ENCODE measurements at regions not wholly inside any gene's neighbourhood (a gene's known extent, or its start where the extent isn't known, plus 50 kb on each side); places are given as distances from the start of the nearest gene placed in this dataset.

GRCh38 chr3:147851062-147851461 is 441.9 kb downstream of the ZIC1 start:
- no peak for DNase-seq (ENCODE audit: low spot score)

GRCh38 chr3:147854542-147854941 is 445.4 kb downstream of the ZIC1 start:
- DNase-seq (ENCODE audit: low spot score) = no peak

DNA sequence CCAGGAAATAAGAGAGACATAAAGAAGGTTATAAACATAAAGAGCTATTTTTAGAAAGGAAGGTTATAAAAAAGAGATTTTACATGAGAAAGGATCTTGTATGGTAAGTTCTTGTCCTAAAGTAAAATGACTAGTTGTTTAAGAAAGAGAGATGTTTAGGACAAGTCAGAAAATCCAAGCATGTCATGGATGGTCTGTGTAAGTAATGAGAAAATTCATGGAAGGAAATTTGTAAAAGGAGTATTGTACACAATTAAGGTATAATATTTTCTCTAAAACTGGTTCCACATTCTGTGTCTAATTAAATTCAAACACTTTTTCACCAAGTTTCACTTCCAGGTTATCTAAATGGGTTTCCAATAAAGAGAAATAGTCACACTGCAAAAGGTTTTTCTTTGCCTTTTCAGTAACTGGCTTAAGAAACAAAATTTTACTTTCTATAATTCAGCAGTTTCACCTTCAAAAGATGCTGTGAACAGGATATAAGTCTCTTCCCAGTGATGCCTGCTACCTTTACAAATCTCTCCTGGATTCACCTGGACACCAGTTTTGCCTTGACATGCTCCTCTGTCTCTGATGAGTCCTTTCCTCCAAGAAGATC is 455.7 kb downstream of the ZIC1 start:
- no peak for DNase-seq (ENCODE audit: low spot score)

- peak; percentile 50 for DNase-seq (ENCODE audit: low spot score)
These were observed 457.4 kb downstream of the ZIC1 start for GRCh38 chr3:147866561-147866960.

- DNase-seq (ENCODE audit: low spot score) = no peak
These were observed 463.4 kb downstream of the ZIC1 start for GRCh38 chr3:147872568-147872967.

DNA sequence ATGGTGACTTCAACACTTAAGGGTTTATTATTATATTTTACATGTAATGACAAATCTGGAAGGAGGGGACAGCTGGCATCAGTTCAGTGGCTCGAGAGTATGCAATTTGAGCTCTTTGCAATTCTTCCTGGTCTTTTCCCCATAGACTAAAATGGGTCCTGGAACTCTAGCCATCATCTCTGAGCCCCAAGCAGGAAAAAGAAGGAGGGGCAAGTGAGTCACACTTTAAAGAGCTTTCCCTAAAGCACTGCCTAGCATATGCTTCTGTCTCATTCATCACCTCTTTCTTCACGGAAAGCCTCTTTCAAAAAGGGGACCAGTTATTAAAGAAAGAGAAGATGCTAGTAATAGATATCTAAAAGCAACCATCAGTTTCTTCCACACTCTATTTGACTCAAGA is 466.3 kb downstream of the ZIC1 start:
- DNase-seq (ENCODE audit: low spot score) = peak; percentile 38

DNA sequence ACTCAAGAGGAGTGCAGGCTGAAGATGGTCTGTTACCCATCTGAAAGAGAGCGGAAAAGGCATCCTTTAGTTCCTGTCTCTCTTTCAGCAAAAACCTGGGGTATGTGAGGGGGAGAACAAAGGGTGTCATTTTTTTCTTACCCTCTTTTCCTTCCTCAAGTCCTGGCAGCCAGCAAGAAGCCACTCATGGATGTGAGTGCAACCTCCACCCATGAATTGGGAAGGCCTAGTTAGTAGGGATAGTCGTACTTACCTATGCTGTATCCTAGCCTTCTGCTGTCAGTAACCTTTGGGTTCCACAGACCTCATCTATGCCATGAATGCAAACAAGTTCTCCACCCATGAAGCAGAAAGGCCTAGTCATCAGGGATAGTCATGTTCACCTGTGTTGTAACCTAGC is 472.8 kb downstream of the ZIC1 start:
- DNase-seq (ENCODE audit: low spot score) = no peak

DNA sequence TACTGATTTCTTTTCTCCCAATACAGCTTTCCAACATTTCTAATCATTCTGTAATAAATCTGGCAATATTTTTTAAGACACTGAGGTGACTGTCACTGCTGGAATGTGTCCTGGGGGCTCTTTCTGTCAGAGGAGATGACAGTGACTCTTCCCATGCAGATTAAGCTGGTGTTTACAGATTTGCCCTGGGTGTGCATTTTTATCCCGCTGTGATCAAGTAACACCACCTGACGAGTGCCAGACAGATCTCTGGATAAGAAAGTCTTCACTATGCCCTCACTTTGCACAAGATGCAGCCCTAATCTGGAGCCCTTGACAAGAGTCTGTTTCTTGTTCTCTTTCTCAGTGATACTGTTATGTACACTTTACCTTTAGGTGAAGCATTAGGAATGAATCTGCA is 477.7 kb downstream of the ZIC1 start:
- no peak for DNase-seq (ENCODE audit: low spot score)

- DNase-seq (ENCODE audit: low spot score) = no peak
These were observed 478.6 kb downstream of the ZIC1 start for GRCh38 chr3:147887797-147888196.

DNA sequence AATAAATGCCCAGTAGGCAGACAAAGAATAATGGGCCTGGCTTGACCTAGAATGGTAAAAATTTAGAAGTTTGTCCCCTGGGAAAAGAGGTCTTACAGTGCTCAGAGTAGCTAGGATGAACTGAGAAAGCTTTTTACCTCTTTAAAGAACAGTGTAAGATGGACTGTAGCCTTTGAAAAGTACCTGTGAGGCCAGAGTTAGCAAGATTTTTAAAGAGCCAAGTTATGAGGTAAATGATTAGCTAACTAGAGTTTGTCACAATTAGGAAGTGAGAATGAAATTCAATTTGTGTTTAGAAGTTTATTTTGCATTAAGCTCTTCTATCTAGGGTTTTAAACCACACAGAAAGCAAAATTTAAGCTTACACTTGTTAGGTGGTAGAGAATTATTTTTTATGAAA is 480.9 kb downstream of the ZIC1 start:
- DNase-seq (ENCODE audit: low spot score) = no peak

DNA sequence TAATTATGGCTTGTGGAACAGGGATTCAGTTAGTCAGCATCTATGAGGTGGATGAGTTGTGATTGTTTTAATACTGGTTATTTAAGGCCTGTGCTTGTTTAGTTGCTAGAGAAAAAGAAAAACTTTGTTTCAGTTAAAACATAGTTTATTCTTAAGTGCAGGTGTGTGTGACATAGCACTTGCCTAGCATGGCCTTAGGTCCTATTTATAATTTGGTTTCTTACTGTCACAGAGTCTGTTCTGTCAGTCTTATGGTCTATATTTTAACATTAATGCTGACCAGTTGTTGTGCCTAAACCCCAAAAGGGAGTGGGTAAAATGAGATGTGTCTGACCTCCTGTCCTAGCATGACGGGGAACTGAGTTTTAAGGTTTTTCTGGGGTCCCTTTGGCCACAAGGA is 486.3 kb downstream of the ZIC1 start:
- no peak for DNase-seq (ENCODE audit: low spot score)

DNA sequence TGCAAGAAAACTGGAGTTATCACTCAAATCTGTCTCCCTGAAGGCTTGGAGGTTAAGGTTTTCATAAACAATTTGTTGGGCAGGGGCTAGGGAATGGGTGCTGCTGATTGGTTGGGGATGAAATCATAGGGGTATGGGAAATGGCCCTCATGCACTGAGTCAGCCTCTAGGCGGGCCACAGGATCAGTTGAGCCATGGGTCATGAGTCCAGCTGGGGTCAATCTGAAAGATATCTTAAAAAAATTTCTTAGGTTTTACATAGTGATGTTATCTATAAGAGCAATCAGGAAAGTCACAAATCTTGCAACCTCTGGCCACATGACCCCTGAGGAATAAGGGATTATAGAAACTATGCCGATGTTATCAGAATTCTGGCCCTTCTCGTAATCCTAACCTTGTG is 491.7 kb downstream of the ZIC1 start:
- no peak for DNase-seq (ENCODE audit: low spot score)

DNA sequence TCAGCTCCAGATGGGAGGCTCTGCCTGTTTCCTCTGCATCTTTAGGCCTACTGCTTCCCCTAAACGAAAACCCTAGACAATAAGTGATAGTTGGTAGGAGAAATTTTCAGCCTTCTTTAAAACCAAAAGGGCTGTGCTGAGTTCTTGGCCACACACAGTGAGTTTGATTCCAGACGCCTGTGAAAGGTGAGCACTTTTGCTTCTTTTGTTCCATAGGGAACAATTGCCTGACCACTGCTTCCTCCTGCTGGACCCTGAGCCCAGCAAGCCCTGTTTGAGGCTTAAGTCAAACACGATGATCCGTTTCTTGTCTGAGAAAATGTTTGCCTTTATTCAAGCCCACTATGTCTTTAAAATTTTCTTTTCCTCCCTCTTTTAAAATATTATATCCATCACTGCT is 493.9 kb downstream of the ZIC1 start:
- no peak for DNase-seq (ENCODE audit: low spot score)

DNA sequence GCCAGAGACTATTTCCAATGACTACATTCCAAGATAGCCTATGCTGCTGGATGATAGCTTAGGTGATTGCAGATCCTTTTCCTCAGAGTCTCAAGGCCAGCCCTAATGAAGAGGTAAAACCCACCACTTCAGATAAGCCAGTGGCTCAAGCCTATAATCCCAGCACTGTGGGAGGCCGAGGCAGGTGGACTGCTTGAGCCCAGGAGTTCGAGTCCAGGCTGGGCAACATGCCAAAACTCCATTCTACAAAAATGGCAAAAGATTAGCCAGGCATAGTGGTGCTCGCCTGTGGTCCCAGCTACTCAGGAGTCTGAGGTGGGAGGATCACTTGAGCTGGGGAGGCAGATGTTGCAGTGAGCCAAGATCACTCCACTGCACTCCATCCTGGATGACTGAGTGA is 495.3 kb downstream of the ZIC1 start:
- DNase-seq (ENCODE audit: low spot score) = no peak

GRCh38 chr3:147906285-147906684 is 497.1 kb downstream of the ZIC1 start:
- DNase-seq (ENCODE audit: low spot score) = peak; percentile 19

DNA sequence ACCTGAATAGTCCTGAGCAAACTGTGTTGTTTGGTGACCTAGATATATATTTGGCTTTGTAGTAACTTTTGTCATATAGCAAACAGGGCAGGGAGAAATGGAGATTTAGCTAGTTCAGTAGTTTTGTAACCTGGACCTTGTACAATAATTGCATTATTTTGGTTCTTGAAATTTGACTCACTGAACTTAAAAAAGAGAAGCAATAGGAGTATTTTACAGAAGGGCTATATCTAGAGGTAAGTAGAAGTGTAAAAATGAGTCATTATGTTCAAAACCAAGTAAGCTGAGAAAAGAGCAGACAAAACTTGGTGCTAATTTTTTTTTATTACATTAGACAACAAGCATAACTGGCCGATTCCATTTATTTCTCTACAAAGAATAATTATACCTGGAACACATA is 505.4 kb downstream of the ZIC1 start:
- DNase-seq (ENCODE audit: low spot score) = no peak

- DNase-seq (ENCODE audit: low spot score) = no peak
These were observed 505.9 kb downstream of the ZIC1 start for GRCh38 chr3:147915057-147915456.

DNA sequence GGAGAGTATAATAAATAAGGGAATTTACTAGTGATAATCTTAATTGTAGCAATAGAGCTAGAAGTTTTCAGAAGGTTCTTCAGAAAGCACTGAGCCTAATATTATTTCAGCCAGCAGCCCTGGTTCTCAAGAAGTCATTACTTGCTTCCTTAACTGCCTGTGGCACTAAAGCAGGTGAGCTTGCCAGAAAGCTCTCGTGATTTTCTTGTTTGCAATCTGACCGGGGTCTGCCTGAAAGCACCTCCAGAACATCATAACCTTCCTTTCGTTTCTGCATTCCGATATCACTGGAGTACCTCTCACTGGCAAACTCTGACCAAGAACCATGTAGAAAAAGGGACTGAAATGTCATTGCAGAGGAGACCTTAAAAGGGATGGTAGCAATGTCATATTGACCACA is 510.3 kb downstream of the ZIC1 start:
- no peak for DNase-seq (ENCODE audit: low spot score)

DNA sequence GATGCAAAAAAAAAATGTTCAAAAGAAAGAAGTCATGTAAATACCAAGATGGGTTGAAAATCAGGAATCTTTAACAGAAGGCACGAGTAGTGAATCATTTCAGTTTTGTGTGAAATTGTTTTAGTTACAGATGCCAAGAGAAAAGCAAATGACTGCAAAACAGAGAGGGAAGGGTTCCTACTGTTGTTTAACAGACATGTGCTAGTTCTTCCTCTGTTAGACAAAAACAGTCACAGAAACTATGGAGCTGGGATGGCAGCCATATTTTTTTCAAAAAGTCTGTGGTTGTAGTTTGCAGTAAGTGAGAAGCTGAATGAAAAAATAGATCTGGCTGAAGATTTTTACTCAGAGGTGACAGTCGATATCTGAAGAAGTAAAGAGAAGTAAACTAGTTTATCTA is 511.9 kb downstream of the ZIC1 start:
- DNase-seq (ENCODE audit: low spot score) = no peak

- no peak for DNase-seq (ENCODE audit: low spot score)
These were observed 515.6 kb downstream of the ZIC1 start for GRCh38 chr3:147924755-147925154.

- peak; percentile 34 for DNase-seq (ENCODE audit: low spot score)
These were observed 516.1 kb downstream of the ZIC1 start for GRCh38 chr3:147925272-147925671.

DNA sequence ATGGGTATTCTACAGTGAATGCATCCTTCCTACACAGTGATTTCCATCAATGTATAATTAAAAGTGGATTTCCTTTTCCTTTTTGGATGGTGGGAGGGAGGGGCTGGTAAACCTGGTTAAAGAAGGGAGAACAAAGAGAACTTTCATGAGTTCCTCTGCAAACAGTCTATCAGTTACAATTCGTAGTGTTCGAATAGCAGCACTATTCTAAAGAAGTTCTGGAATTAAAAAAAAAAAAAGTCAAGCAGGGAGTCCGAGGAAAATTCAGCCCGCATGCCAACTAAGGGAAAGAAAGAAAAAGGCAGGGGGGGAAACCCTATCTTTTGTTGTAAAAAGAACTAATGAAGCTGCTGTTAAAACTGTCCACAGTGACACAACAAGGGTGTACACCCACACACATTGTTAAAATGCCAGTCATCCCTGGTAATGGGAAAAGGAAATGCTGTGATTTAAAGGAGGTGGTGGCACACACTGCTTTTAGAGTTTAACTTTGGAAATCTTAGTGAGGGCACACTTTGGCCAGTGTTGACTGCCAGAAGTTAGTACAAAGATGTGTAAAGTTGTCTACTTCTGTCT is 521.2 kb downstream of the ZIC1 start:
- DNase-seq (ENCODE audit: low spot score) = peak; percentile 30

GRCh38 chr3:147934451-147935180 is 525.5 kb downstream of the ZIC1 start:
- no peak for DNase-seq (ENCODE audit: low spot score)

DNA sequence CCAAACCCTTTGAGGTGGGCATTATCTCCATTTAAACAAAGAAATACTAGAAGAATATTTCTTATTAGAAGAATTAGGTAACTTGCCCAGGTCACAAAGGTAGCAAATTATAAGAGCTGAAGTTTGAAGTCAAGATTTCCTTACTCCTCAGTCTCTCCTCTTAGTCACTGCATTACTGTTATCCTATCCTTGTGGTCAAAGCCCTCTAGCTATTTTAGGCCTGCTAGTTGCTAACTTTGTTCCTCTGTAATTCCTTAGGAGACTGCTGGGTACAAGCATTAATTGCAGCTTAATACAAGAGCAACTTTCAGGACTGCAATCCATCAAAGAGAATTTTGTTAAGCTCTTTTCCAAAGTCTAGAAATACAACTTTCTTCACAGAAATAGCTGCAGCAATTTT is 528.2 kb downstream of the ZIC1 start:
- DNase-seq (ENCODE audit: low spot score) = peak; percentile 37
